ENCODE measurements at regions not wholly inside any gene's neighbourhood (a gene's known extent, or its start where the extent isn't known, plus 50 kb on each side); places are given as distances from the start of the nearest gene placed in this dataset.

GRCh38 chr6:9554323-9554722 is 860.6 kb downstream of the TFAP2A start:
- Mint-ChIP-seq H3K4me3 (no peak overlapping the region), H3K27me3 (peaks cover 0 to 3% (median 0%) of the 10 kb centered on the region in 5 donors), H3K27ac (no peak overlapping the region), H3K9me3 (peaks cover 0 to 15% (median 4%) of the 10 kb centered on the region in 9 donors), H3K36me3 (no peaks in the 10 kb centered on the region), H3K4me1 (no peaks in the 10 kb centered on the region)
- POLR2A ChIA-PET, result no interaction called here
- DNase-seq (no peak), ATAC-seq (no peak)

- H3K4me3 Mint-ChIP-seq, result no peak overlapping the region
- POLR2A ChIA-PET, result no interaction called here
- no peak for ATAC-seq
- no peaks in the 10 kb centered on the region for H3K36me3 Mint-ChIP-seq
- peaks cover 0 to 3% (median 0%) of the 10 kb centered on the region in 5 donors for H3K27me3 Mint-ChIP-seq
- DNase-seq, result no peak
- no peaks in the 10 kb centered on the region for H3K4me1 Mint-ChIP-seq
- H3K9me3 Mint-ChIP-seq, result peaks cover 0 to 15% (median 6%) of the 10 kb centered on the region in 9 donors
- no peak overlapping the region for H3K27ac Mint-ChIP-seq
These were observed 861.9 kb downstream of the TFAP2A start for GRCh38 chr6:9553002-9553401.

- Mint-ChIP-seq H3K27ac (no peak overlapping the region), H3K36me3 (no peaks in the 10 kb centered on the region)
These were observed 871.2 kb downstream of the TFAP2A start for GRCh38 chr6:9543649-9544048.

GRCh38 chr6:9540534-9541126 is 874.2 kb downstream of the TFAP2A start:
- POLR2A ChIA-PET, result no interaction called here
- peak in 1 of 10 donors; percentile 8 for DNase-seq
- ATAC-seq, result no peak
- Mint-ChIP-seq H3K27me3 (peaks cover 0 to 3% (median 0%) of the 10 kb centered on the region in 5 donors), H3K9me3 (peaks cover 0 to 13% (median 0%) of the 10 kb centered on the region in 9 donors), H3K4me3 (no peak overlapping the region), H3K36me3 (no peaks in the 10 kb centered on the region), H3K4me1 (no peaks in the 10 kb centered on the region), H3K27ac (no peak overlapping the region)

More at GRCh38 chr6:9543649-9544048, 871.2 kb downstream of the TFAP2A start:
- Mint-ChIP-seq H3K4me1 (no peaks in the 10 kb centered on the region), H3K4me3 (no peak overlapping the region), H3K27me3 (peaks cover 0 to 3% (median 0%) of the 10 kb centered on the region in 5 donors), H3K9me3 (peaks cover 0 to 13% (median 0%) of the 10 kb centered on the region in 9 donors)
- POLR2A ChIA-PET, result no interaction called here
- DNase-seq (no peak), ATAC-seq (no peak)

GRCh38 chr6:9540126-9540525 is 874.7 kb downstream of the TFAP2A start:
- Mint-ChIP-seq H3K27me3 (peaks cover 0 to 3% (median 0%) of the 10 kb centered on the region in 5 donors), H3K4me1 (no peaks in the 10 kb centered on the region), H3K9me3 (peaks cover 0 to 13% (median 0%) of the 10 kb centered on the region in 9 donors), H3K27ac (no peak overlapping the region), H3K36me3 (no peaks in the 10 kb centered on the region), H3K4me3 (no peak overlapping the region)
- ATAC-seq, result no peak
- DNase-seq, result no peak
- POLR2A ChIA-PET, result no interaction called here

- H3K27ac Mint-ChIP-seq, result no peak overlapping the region
- H3K36me3 Mint-ChIP-seq, result no peaks in the 10 kb centered on the region
- peaks cover 0 to 3% (median 0%) of the 10 kb centered on the region in 5 donors for H3K27me3 Mint-ChIP-seq
- DNase-seq (no peak), ATAC-seq (no peak)
- POLR2A ChIA-PET, result no interaction called here
- no peak overlapping the region for H3K4me3 Mint-ChIP-seq
- H3K9me3 Mint-ChIP-seq, result peaks cover 0 to 12% (median 0%) of the 10 kb centered on the region in 9 donors
- no peaks in the 10 kb centered on the region for H3K4me1 Mint-ChIP-seq
These were observed 875.6 kb downstream of the TFAP2A start for GRCh38 chr6:9539231-9539755.

GRCh38 chr6:9537381-9537780 is 877.5 kb downstream of the TFAP2A start:
- H3K27me3 Mint-ChIP-seq, result peaks cover 0 to 2% (median 0%) of the 10 kb centered on the region in 5 donors
- H3K4me1 Mint-ChIP-seq, result no peaks in the 10 kb centered on the region
- no peaks in the 10 kb centered on the region for H3K36me3 Mint-ChIP-seq
- peaks cover 0 to 5% (median 0%) of the 10 kb centered on the region in 9 donors for H3K9me3 Mint-ChIP-seq
- H3K27ac Mint-ChIP-seq, result no peak overlapping the region
- no peak for ATAC-seq
- no peak for DNase-seq
- POLR2A ChIA-PET, result no interaction called here
- no peak overlapping the region for H3K4me3 Mint-ChIP-seq

- Mint-ChIP-seq H3K27ac (no peak overlapping the region), H3K36me3 (no peaks in the 10 kb centered on the region), H3K4me1 (no peaks in the 10 kb centered on the region), H3K4me3 (no peak overlapping the region), H3K9me3 (peaks cover 0 to 16% (median 0%) of the 10 kb centered on the region in 9 donors), H3K27me3 (peaks cover 0 to 2% (median 0%) of the 10 kb centered on the region in 5 donors)
- POLR2A ChIA-PET, result no interaction called here
- DNase-seq, result no peak
- no peak for ATAC-seq
These were observed 879.8 kb downstream of the TFAP2A start for GRCh38 chr6:9535106-9535505.

GRCh38 chr6:9532621-9533557 is 882.0 kb downstream of the TFAP2A start:
- no peak for ATAC-seq
- Mint-ChIP-seq H3K9me3 (peaks cover 0 to 29% (median 0%) of the 10 kb centered on the region in 9 donors), H3K4me3 (no peak overlapping the region), H3K27ac (no peak overlapping the region), H3K36me3 (no peaks in the 10 kb centered on the region), H3K27me3 (no peaks in the 10 kb centered on the region), H3K4me1 (no peaks in the 10 kb centered on the region)
- POLR2A ChIA-PET, result no interaction called here
- DNase-seq, result no peak

GRCh38 chr6:9527679-9528286 is 887.1 kb downstream of the TFAP2A start:
- POLR2A ChIA-PET, result no interaction called here
- ATAC-seq, result no peak

GRCh38 chr6:9523462-9523861 is 891.4 kb downstream of the TFAP2A start:
- POLR2A ChIA-PET, result no interaction called here
- ATAC-seq, result no peak
- Mint-ChIP-seq H3K4me3 (no peak overlapping the region), H3K27me3 (peaks cover 0 to 4% (median 0%) of the 10 kb centered on the region in 5 donors), H3K9me3 (peaks cover 0 to 18% (median 3%) of the 10 kb centered on the region in 9 donors), H3K36me3 (no peaks in the 10 kb centered on the region), H3K4me1 (no peaks in the 10 kb centered on the region), H3K27ac (no peak overlapping the region)
- no peak for DNase-seq

More at GRCh38 chr6:9527679-9528286, 887.1 kb downstream of the TFAP2A start:
- H3K4me1 Mint-ChIP-seq, result no peaks in the 10 kb centered on the region
- peaks cover 0 to 4% (median 0%) of the 10 kb centered on the region in 5 donors for H3K27me3 Mint-ChIP-seq
- H3K36me3 Mint-ChIP-seq, result no peaks in the 10 kb centered on the region
- H3K27ac Mint-ChIP-seq, result no peak overlapping the region
- peaks cover 0 to 29% (median 7%) of the 10 kb centered on the region in 9 donors for H3K9me3 Mint-ChIP-seq
- no peak for DNase-seq
- no peak overlapping the region for H3K4me3 Mint-ChIP-seq

GRCh38 chr6:9522101-9522500 is 892.8 kb downstream of the TFAP2A start:
- no peak overlapping the region for H3K4me3 Mint-ChIP-seq
- H3K27ac Mint-ChIP-seq, result no peak overlapping the region
- no peaks in the 10 kb centered on the region for H3K4me1 Mint-ChIP-seq
- peaks cover 0 to 15% (median 3%) of the 10 kb centered on the region in 9 donors for H3K9me3 Mint-ChIP-seq
- peaks cover 0 to 4% (median 0%) of the 10 kb centered on the region in 5 donors for H3K27me3 Mint-ChIP-seq
- POLR2A ChIA-PET, result no interaction called here
- ATAC-seq (no peak), DNase-seq (no peak)
- H3K36me3 Mint-ChIP-seq, result no peaks in the 10 kb centered on the region

- Mint-ChIP-seq H3K36me3 (no peaks in the 10 kb centered on the region), H3K4me3 (no peak overlapping the region), H3K9me3 (peaks cover 0 to 14% (median 2%) of the 10 kb centered on the region in 9 donors), H3K27me3 (peaks cover 0 to 4% (median 0%) of the 10 kb centered on the region in 5 donors), H3K4me1 (no peaks in the 10 kb centered on the region), H3K27ac (no peak overlapping the region)
- DNase-seq (no peak), ATAC-seq (no peak)
- POLR2A ChIA-PET, result no interaction called here
These were observed 893.7 kb downstream of the TFAP2A start for GRCh38 chr6:9521152-9521530.

All from naive thymus-derived CD8-positive, alpha-beta T cell (primary cell).